Fibroblast of lung (primary cell): ENCODE measurements at regions not wholly inside any gene's neighbourhood (a gene's known extent, or its start where the extent isn't known, plus 50 kb on each side); places are given as distances from the start of the nearest gene placed in this dataset.

Experiments used
- DNase-seq, 2 donors: peaks; one replicate each; pipeline versions ENCODE4 v3.0.0 to v3.0.0-alpha.2; 2010; ENCODE audit warnings: low read depth in 2 of 2
- H2AFZ ChIP-seq: 2 replicates; pipeline ENCODE4 v1.5.1; 2012; ENCODE audit warnings: low read length, control low read depth, inconsistent platforms
- H3K27ac ChIP-seq: 2 replicates; pipeline ENCODE4 v1.5.1; 2011; ENCODE audit warnings: low read length, control low read depth; ENCODE audit not compliant: insufficient read depth
- H3K27me3 ChIP-seq: 2 replicates; pipeline ENCODE4 v1.5.1; 2011; ENCODE audit warnings: mild to moderate bottlenecking, low read length; ENCODE audit not compliant: control insufficient read depth, insufficient read depth
- H3K36me3 ChIP-seq: 2 replicates; pipeline ENCODE4 v1.5.1; 2011; ENCODE audit warnings: low read length; ENCODE audit not compliant: control insufficient read depth, insufficient read depth
- H3K4me1 ChIP-seq: 2 replicates; pipeline ENCODE4 v1.5.1; 2011; ENCODE audit warnings: low read length; ENCODE audit not compliant: control insufficient read depth, insufficient read depth; ENCODE audit errors: extremely low read depth
- H3K4me2 ChIP-seq: 2 replicates; pipeline ENCODE4 v1.5.1; 2011; ENCODE audit warnings: low read length, control low read depth; ENCODE audit not compliant: insufficient read depth; ENCODE audit errors: extremely low read depth
- H3K4me3 ChIP-seq, 4 experiments: fragments of 200-600 bp in 1 of 4; sonication (generic) in 1 of 4; replicated peaks in 1 of 4; 2 replicates each; pipeline ENCODE4 v1.5.1; 2011 to 2016; ENCODE audit warnings: low read length in 4 of 4, low read depth in 3 of 4, mild to moderate bottlenecking in 3 of 4, control low read depth in 2 of 4, inconsistent platforms in 1 of 4, mixed read lengths in 1 of 4; ENCODE audit not compliant: insufficient read depth in 1 of 4; ENCODE audit errors: control extremely low read depth in 1 of 4
- H3K79me2 ChIP-seq: 2 replicates; pipeline ENCODE4 v1.5.1; 2012; ENCODE audit warnings: mild to moderate bottlenecking, low read length, inconsistent platforms; ENCODE audit not compliant: control insufficient read depth, insufficient read depth
- H3K9ac ChIP-seq: 2 replicates; pipeline ENCODE4 v1.5.1; 2011; ENCODE audit warnings: mild to moderate bottlenecking, low read length, control low read depth; ENCODE audit not compliant: insufficient read depth
- H3K9me3 ChIP-seq: 2 replicates; pipeline ENCODE4 v1.5.1; 2012; ENCODE audit warnings: low read depth, low read length; ENCODE audit not compliant: control insufficient read depth, insufficient read depth
- H4K20me1 ChIP-seq: 2 replicates; pipeline ENCODE4 v1.5.1; 2011; ENCODE audit warnings: low read length; ENCODE audit not compliant: control insufficient read depth, insufficient read depth; ENCODE audit errors: extremely low read depth
- CTCF ChIP-seq, 2 donors: IDR thresholded peaks in 1 of 2; conservative IDR thresholded peaks in 1 of 2; 1 replicate in 1 of 2; 2 replicates in 1 of 2; pipeline ENCODE4 v1.5.1; 2011 to 2012; ENCODE audit warnings: low read length in 2 of 2, control low read depth in 1 of 2, inconsistent platforms in 1 of 2, low read depth in 1 of 2, mild to moderate bottlenecking in 1 of 2
- EZH2 ChIP-seq: IDR thresholded peaks from 2 replicates; pipeline ENCODE4 v1.5.1; 2012; ENCODE audit warnings: low read length, control low read depth, mild to moderate bottlenecking; ENCODE audit errors: missing control alignments

DNA sequence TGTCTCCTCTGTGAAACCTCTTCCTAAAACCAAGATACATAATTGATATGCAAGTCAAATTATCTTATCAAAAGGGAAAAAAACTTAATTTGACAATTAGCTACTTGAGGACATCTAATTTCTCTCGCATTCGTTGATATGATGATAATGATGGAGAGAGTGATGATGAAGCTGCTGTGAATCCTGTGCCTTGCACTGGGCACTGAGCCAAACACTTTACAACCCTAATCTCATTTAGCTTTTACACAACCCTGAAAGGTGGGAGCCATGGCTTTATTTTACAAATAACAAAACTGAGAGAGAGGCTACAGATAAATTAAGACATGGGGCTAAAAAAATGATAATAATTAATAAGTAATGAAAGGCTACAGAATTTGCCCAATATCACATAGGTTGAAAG lies 176.0 kb downstream of the NOC3L start:
- H3K4me3 ChIP-seq, result no peak overlapping the region
- H3K27ac ChIP-seq, result no peak overlapping the region
- no peaks in the 10 kb centered on the region for H3K36me3 ChIP-seq
- no peaks in the 10 kb centered on the region for H3K9me3 ChIP-seq
- H3K79me2 ChIP-seq, result no peaks in the 10 kb centered on the region
- no peak overlapping the region for H3K9ac ChIP-seq
- no peak overlapping the region for H2AFZ ChIP-seq
- no peaks in the 10 kb centered on the region for H3K27me3 ChIP-seq
- H4K20me1 ChIP-seq, result no peaks in the 10 kb centered on the region
- H3K4me1 ChIP-seq, result peaks cover 10% of the 10 kb centered on the region
- TF ChIP-seq CTCF (conservative IDR thresholded peaks at IDR 0.05 in 1 of 2, IDR thresholded peaks at IDR 0.05 in 1 of 2; ENCODE audit: low read depth in 1 of 2, low read length in 2 of 2) (no peak), EZH2 (no peak)
- no peak for DNase-seq
- no peak overlapping the region for H3K4me2 ChIP-seq

DNA sequence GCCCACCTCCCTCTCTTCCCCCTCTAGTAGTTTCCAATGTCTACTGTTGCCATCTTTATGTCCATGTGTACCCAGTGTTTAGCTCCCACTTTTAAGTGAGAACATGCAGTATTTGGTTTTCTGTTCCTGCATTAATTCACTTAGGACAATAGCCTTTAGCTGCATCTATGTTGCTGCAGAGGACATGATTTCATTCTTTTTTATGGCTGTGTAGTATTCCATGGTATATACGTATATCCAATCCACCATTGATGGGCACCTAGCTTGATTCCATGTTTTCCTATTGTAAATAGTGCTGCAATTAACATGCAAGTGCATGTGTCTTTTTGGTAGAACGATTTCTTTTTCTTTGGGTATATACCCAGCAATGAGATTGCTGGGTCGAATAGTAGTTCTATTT lies 170.4 kb downstream of the NOC3L start:
- Histone ChIP-seq H3K4me3 (no peak overlapping the region), H3K9ac (no peak overlapping the region), H2AFZ (no peak overlapping the region), H4K20me1 (no peaks in the 10 kb centered on the region), H3K9me3 (no peaks in the 10 kb centered on the region), H3K4me1 (no peaks in the 10 kb centered on the region), H3K79me2 (no peaks in the 10 kb centered on the region), H3K27me3 (no peaks in the 10 kb centered on the region), H3K4me2 (no peak overlapping the region), H3K36me3 (no peaks in the 10 kb centered on the region), H3K27ac (no peak overlapping the region)
- DNase-seq, result no peak
- TF ChIP-seq CTCF (conservative IDR thresholded peaks at IDR 0.05 in 1 of 2, IDR thresholded peaks at IDR 0.05 in 1 of 2; ENCODE audit: low read depth in 1 of 2, low read length in 2 of 2), result no peak
- TF ChIP-seq EZH2, result no peak

DNA sequence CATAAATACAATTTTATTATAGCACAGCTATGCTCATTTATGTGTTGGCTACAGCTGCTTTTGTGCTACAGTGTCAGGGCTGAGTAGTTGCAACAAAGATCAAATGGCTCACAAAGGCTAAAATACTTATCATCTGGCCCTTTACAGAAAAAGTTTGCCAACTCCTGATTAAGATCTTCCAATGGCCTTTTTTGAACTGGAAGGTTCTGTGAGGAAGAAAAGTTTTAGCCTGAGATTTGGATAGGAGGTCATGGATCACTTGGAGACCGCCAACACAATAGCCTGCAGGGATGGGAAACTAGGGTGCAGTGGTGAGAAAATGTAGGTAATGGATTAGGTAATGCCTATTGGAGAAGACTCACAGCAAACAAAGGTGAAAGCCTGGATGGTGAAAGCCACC lies 169.8 kb downstream of the NOC3L start:
- no peak for DNase-seq
- Histone ChIP-seq H3K4me3 (no peak overlapping the region), H2AFZ (no peak overlapping the region), H3K9me3 (no peaks in the 10 kb centered on the region), H3K4me2 (peak overlapping the region; percentile 66), H3K79me2 (no peaks in the 10 kb centered on the region), H3K4me1 (no peaks in the 10 kb centered on the region), H3K27ac (no peak overlapping the region), H3K27me3 (no peaks in the 10 kb centered on the region), H3K9ac (no peak overlapping the region), H3K36me3 (no peaks in the 10 kb centered on the region), H4K20me1 (no peaks in the 10 kb centered on the region)
- TF ChIP-seq CTCF (conservative IDR thresholded peaks at IDR 0.05 in 1 of 2, IDR thresholded peaks at IDR 0.05 in 1 of 2; ENCODE audit: low read depth in 1 of 2, low read length in 2 of 2) (no peak), EZH2 (no peak)
